ENCODE measurements at regions not wholly inside any gene's neighbourhood (a gene's known extent, or its start where the extent isn't known, plus 50 kb on each side); places are given as distances from the start of the nearest gene placed in this dataset.

DNA sequence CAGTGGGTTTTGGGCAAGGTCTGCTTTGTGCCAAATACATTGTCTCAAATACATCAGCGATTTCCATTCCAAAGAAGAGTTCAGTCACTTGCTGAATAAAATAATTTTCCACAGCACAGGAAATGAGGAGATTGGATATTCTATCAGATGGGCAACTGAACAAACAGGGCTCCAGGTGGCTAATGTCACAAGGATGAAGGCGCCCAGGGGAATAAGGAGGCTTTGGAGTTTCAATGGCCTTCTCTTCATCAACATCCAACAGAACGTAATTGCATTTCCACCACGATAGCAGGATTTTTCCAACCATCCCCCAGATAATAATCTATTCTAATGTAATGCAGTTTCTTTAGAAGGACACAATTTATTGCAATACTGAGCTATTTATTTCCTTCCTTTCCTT is 104.7 kb upstream of the KLHL13 start:
- TF ChIP-seq, protein P1, sequence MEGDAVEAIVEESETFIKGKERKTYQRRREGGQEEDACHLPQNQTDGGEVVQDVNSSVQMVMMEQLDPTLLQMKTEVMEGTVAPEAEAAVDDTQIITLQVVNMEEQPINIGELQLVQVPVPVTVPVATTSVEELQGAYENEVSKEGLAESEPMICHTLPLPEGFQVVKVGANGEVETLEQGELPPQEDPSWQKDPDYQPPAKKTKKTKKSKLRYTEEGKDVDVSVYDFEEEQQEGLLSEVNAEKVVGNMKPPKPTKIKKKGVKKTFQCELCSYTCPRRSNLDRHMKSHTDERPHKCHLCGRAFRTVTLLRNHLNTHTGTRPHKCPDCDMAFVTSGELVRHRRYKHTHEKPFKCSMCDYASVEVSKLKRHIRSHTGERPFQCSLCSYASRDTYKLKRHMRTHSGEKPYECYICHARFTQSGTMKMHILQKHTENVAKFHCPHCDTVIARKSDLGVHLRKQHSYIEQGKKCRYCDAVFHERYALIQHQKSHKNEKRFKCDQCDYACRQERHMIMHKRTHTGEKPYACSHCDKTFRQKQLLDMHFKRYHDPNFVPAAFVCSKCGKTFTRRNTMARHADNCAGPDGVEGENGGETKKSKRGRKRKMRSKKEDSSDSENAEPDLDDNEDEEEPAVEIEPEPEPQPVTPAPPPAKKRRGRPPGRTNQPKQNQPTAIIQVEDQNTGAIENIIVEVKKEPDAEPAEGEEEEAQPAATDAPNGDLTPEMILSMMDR (conservative IDR thresholded peaks at IDR 0.05), result no peak
- H3K27ac ChIP-seq, result no peak overlapping the region

DNA sequence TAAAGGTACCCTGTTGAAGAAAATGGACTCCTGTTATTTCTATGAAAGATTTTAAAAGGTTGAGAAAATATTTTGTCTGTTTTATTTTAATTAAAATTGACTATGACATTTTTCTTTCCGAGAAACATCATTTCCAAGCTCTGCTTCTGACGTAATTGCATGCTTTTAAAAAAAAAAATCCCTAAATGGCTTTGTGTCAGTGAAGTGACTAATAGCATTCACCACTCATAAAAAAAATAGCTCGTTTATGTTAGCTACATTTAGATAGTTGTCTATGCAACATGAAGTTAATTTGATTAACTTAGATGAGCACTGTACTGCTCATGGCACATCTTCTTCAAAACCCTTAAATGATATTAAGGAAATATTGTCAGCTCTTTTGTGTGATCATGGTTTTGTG is 105.1 kb upstream of the KLHL13 start:
- TF ChIP-seq, protein P1 (conservative IDR thresholded peaks at IDR 0.05), result no peak
- H3K27ac ChIP-seq, result no peak overlapping the region

DNA sequence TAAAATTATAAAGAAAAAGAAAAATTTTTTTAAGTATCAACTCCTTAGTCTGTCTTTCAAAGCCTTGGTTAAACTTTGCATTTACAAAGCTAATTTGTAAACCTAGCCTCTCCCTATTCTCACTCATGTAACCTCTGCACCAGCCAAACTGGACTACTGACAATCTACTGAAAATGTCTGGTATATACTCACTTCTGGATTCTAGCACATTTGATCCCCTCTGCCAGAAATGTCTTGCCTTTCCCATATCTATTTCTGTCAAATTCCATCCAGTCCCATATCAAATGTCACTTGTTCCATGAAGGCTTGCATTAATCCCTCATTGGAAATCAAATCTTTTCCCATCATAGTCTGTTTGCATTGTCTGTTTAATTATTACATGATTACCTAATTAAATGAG is 105.8 kb upstream of the KLHL13 start:
- H3K27ac ChIP-seq, result no peak overlapping the region

DNA sequence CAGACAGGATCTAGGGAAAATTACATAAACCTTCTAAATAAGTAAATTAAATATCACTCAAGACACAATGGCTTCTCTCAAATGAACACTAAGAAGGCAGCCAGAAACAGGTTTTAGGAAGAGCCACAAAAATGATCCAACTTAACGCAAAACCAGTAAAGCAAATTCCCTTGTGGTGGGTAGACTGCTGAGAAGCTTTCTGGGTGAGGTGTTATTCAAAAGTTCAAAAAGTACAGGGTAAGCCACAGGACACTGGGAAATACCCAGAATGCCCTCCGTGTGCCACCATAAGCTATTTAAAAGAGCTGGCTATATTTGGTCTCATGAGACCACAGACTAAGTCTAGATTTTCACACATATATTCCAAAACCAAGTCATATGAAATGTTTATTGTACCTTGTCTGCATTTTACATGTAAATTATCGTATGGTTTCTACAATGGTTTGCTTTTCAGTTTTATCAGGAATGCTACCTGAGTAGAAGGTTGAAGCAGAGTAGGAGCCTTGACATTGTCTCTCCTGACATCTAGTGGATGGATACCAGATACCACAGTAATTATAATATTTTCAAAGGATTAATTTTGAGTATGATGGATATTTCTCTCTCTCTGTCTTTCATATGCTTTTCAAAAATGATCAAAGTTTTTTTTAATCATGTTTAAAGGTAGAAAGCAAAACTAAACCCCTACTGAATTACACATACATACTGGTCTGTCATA is 109.3 kb upstream of the KLHL13 start:
- TF ChIP-seq, protein P1 (conservative IDR thresholded peaks at IDR 0.05), result peak; percentile 56
- no peak overlapping the region for H3K27ac ChIP-seq

More for the DNA sequence above, 105.8 kb upstream of the KLHL13 start:
- TF ChIP-seq, protein P1 (conservative IDR thresholded peaks at IDR 0.05), result no peak

DNA sequence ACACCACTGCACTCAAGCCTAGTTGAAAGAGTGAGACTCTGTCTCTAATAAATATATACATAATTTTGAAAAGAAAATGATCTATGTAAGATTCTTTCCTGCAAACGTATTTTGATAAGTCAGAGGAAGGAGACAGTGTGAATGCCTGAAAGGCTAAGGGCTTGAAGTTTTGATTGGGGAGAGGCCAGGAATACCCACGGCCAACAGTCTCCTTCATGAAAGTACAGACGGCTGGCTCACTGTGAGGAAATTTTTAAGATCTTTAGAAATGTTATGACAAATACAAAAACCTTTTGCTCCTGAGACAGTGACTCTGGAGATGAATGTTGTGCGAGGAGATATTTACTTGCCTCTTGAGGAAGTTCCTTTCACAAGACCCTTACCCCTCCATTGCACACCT is 111.4 kb upstream of the KLHL13 start:
- no peak overlapping the region for H3K27ac ChIP-seq
- TF ChIP-seq, protein P1 (conservative IDR thresholded peaks at IDR 0.05), result no peak

DNA sequence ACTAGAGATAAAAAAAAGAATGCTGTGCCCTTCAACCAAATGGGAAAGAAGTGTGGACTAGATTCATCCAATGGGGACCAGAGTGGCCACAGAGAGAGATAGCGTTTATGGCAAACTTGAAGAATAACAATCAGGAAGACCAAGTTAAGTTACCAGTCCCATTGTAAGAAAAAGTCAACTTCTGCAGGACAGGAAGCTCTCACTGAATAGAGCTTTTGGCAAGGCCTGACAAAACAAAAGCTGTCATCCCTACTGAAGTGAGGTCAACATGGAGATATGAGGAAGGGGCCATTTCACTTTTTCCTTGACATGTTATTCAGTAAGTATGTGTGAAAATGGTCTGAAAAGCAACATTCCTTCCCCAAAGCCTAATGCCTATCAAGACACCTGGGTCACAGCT is 111.8 kb upstream of the KLHL13 start:
- no peak overlapping the region for H3K27ac ChIP-seq
- TF ChIP-seq, protein P1 (conservative IDR thresholded peaks at IDR 0.05), result no peak

DNA sequence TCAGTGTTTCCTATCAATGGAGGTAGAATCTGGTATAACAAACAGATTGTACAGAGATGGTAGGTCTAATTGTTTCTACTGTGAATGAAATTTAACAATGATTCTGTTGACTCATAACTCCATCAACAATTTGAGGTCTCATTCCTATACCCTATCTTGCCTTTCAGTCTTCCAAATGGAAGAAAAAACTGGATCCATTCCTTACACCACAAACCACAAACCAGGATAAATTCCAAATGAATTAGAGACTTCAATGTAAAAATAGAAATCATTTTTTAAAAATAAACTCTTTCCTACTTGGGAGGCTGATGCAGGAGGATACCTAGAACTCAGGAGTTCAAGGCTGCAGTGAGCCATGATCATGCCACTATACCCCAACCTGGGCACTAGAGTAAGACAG is 114.4 kb upstream of the WDR44 start:
- TF ChIP-seq, protein P1 (conservative IDR thresholded peaks at IDR 0.05), result no peak
- H3K27ac ChIP-seq, result no peak overlapping the region

Measured in VCaP (cell line).